ENCODE measurements at regions not wholly inside any gene's neighbourhood (a gene's known extent, or its start where the extent isn't known, plus 50 kb on each side); places are given as distances from the start of the nearest gene placed in this dataset.
"Not testable (repeated sequence)": the region's sequence is repeated elsewhere in the genome, so short reads cannot be mapped to it uniquely, and the experiment has no call there.

DNA sequence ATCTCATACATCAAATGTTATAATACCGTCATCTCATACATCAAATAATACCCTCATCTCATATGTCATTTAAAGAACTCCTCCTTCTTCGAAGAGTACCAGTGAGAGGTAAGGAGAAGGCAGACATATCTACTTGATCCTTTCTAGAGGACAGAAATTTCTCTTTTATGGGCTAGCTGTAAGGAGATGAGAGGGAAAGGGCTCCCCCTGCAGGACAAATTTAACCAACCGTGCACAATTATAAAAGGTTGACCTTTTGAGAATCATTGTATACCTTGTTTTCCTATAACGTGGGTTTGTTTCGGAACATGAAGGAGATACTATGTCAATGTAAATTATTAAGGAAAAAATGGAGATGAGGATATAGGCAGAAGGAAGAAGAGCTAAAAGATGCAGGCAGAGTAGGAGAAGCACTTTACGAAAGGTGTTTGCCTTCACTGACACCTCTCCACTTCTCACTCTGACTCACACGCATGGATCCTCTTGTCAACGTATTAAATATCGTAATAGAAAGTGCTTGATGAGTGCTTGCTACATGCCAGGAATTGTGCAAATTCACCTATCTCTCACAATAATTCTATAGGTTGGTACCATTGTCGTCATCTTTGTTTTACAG, 465.9 kb upstream of the ERCC4 start:
- DNase-seq (ENCODE audit: low read depth, low spot score): peak; percentile 0

DNA sequence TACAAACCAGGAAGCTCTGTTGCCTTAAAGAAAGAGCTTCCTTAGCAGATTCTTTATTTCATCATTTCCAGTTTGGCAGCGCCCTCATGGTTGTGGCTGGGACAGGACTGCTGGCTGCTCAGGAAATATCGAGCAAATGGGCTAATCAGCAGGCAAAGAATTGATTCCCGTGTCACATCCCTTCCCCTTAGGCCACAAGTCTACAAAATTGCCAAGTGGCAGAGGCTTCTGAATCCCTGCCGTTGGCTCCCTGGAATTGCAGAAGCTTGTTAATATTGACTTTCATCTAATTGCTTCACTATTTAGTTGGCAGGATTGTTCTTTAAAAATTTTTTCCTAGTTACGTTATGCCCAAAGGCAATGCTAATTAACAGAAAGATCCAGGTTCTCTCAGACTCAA, 456.3 kb upstream of the ERCC4 start:
- DNase-seq (ENCODE audit: low read depth, low spot score): no peak

DNA sequence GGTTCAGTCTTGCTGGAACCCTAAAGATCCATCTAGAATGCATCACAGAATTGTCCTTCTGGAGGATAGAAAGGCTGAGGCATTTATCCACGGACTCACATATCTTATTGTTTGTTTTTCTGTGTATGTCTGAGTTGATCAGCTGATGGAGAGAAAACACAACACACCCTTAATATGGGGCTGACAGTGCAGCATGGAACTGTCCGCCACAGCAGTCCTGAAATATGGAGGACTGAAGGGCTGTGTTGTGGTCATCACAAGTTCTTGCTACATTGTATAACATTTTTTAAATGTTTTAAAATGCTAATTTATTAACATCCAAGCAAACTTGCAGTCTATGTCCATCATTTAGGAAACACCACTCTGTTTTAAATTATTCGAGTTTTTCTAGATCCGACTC, 448.9 kb upstream of the ERCC4 start:
- DNase-seq (ENCODE audit: low read depth, low spot score): no peak

DNA sequence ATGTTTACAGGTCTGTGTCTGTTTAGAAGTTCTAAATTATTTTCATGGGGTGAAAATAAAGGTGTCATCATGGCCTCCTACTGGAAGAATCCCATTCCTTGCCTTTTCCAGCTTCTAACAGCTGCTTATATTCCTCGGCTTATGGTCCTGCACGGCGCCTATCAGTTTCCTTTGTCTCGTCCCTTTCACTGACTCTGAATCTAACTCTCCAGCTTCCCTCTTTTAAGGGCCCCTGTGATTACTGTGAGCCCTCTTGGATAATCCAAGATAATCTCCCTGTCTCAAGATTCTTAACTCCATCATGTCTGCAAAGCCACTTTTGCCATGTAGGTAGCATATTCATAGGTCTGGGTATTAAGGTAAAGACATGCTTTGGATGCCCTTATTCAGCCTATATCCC, 441.0 kb upstream of the ERCC4 start:
- DNase-seq (ENCODE audit: low read depth, low spot score): no peak

DNA sequence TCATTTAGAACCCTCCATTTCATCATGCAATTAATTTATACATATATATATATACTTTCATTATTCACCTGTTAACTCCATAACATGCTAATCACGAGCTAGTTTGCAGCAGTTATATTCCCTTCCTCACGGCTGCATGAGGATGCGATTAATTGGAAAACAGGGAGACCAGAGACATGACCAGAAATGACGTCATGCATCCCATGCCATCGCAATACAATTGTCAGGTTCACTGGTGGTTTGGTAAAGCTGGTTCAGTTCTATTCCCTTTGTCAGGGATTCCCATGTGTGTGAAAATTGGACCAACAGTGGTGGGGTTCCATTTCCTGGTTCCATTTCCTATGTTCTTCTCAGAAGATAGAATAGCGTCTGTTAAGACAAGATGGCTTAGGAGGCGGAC, 440.4 kb upstream of the ERCC4 start:
- DNase-seq (ENCODE audit: low read depth, low spot score): no peak

DNA sequence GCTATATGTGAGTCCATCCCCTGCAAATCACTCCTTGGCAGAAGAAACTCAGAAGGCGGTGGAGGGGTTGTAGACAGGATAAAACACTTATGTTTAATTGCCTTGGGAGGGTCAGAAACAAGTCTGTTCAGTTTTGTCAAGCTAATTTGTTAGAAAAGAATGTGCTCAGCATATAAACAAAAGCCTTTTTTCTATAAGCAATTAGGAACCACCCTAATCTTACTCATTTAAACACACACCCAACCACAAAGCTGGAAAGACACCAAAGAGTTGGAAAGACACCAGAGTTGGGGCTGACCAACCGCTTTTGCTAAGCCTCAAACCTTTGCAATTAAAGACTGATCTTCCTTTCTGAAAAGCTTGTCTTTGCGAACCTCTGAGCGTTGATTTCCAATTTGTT, 439.2 kb upstream of the ERCC4 start:
- no peak for DNase-seq (ENCODE audit: low read depth, low spot score)

DNA sequence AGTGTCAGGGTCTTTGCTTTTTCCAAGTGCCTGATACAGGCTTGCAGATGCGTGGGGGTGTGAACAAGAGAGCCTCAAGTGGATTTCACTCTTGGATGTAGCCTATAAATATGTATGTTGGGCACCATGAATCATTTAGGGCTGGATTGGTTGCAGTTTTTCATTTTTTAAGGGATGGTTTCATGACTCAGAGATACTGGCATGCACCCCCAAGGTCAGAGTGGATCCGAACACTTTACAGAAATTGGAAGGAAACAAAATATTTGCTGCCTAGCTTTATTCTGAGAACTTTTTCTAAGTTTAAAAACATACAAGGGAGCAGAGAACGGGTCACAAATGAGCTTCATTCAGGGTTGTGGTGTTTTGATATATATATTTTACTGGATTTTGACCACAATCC, 436.8 kb upstream of the ERCC4 start:
- no peak for DNase-seq (ENCODE audit: low read depth, low spot score)

DNA sequence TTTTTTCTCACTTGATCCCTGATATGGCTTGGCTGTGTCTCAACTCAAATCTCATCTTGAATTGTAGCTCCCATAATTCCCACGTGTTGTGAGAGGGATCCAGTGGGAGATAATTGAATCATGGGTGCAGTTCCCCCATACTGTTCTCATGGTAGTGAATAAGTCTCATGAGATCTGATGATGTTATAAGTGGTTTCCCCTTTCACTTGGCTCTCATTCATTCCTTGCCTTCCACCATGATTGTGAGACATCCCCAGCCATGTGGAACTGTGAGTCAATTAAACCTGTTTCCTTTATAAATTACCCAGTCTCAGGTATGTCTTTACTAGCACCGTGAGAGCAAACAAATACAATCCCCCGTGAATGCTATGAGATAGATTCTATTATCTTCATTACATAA, 430.5 kb upstream of the ERCC4 start:
- not testable (repeated sequence) for DNase-seq (ENCODE audit: low read depth, low spot score)

DNA sequence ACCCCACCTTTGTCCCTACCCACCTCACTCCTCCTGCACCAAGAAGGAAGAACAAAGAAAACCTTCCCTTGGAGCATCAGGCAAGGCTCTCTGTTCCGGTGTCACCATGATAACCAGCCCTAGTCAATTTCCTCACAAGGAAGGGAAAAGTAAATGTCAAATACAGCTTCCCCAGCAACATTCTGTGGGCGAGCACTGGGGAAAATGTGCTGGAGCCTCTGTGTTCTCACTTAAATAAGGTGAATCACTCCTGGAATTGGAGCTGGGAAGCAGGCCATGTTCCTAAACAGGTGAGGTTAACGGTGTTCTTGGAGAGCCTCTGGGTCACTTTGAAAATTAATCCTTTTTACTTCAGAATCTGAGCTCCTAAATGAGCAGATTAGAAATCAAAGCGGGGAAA, 427.9 kb upstream of the ERCC4 start:
- no peak for DNase-seq (ENCODE audit: low read depth, low spot score)

DNA sequence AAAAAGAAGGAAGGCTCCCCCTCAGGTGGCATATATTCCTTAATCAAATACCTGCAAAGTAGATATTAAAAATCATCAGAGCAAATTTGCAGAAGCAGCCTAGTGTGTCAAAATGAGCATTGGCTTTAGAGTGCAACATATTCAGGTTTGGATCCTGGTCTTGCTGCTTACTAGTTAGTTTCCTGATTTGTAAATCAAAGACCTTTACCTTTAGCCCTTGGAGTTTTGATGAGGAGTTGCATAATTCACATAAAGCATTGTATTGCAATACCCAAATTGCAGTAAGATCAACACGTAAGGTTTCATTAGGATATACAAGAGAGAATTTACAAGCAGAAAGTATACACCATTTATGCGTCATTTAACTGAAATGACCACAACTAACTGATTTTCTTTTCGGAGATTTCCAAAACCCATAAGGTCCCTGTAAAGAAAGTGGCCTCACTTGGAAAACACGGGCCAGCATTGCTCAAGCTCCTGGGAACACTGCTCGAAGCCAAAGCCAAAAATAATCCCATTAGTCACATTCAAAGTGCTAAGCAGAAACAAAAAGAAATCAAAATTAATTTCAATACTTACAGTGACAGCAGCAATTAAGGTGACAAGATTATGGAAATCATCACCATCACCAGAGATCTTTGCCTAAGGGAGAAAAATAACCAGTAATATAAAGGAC, 415.9 kb upstream of the ERCC4 start:
- DNase-seq (ENCODE audit: low read depth, low spot score): no peak

DNA sequence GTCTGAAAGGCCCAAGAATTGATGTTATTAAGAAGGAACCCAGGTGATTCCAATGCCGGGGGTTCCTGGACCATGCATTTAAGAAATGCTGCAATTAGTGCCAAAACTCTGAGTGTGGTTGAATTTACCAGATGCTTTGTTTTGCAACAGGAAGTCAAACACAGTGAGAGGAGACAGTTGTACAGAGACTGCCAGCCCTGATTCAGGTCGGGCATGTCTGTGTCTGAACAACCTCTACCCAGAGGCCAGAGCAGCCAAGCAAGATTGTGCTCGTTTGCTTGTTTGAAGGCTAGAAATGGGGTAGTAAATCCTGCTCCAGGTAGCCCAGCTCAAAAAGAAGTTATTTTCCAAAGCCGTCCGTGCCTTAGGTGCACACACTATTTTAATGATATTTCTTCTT, 412.4 kb upstream of the ERCC4 start:
- no peak for DNase-seq (ENCODE audit: low read depth, low spot score)

DNA sequence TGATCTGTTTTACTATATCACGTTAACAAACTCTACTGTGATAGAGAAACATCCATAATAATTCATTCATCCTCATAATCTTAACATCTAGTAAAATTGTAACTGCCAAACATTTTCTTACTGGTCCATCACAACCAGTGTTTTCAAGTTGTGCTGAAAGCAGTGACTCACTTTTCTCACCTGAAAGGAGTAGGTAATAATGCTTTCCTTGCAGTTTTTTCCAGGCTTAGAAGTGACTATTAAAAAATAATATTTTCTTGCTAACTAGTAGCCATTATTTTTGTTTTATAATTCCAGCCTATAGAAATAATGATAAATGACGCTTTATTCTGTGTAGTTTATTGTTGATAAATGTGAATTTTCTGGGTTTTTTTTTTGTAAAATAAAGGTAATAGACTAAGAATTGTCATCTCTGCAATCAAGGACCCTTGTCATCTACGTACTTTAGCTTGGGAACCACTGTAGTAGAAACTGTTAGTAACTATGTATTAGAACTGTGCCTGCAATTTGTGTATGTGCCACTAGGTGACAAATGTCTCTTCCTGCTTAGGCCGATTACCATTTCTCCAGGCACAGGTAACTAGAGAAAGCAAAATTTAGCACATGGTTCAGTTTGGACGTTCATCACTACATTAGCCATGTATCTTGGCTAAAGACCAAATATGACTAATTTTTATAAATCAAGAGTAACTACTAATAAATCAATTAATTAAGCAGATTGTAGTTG, 409.4 kb upstream of the ERCC4 start:
- no peak for DNase-seq (ENCODE audit: low read depth, low spot score)

DNA sequence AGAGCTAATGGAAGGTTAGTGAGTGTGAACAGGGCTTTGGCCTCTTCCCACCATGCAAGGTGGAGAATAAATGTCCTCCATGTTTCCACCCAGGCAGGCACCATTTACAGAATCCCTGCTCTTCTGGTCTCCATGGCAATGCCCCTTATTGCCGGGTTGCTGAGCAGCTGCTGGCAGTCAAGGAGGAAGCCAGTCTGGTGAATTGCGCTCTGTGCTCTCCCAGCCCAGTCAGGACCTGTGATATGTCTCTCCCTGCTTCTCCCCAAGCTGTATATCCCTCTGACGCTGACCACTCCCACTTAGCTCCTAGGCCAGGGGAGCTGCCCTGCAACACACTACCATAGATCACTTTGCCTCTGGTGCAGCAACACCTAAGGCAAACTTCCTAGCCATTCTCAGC, 402.1 kb upstream of the ERCC4 start:
- DNase-seq (ENCODE audit: low read depth, low spot score): no peak

DNA sequence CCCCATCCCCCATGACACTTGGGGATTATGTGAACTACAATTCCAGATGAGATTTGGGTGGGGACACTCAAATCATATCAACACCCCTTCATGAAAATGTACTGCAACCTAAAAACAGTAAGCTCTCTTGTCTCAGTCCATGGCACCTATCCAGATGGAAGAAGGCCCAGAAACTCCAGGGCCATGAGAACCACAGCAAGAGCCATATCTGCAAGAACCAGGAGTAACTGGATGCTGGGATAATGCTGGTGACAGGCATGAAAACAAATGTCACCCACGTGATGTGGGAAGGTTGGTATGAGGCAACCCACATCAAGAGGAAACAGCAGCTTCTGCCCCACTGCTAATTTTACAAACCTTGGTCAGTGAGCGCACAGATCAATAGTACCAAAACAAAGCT, 400.1 kb upstream of the ERCC4 start:
- no peak for DNase-seq (ENCODE audit: low read depth, low spot score)

DNA sequence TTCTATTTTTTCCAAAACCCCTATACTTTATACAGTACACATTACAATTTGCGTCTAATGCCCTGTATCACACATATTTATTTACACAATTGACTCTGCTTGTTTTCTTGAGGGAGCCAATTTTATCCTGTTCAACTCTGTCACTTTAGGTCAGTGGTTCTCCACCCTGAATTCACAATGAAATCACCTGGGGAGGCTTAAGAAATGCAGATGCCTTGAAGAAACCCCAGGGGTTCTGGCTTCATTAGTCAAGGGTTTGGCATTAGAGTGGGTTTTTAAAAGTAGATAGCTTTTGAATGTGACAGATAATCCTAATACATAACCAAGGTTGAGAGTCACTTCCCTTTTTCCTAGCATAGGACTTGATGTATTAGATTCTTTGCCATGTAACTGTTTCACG, 398.6 kb upstream of the ERCC4 start:
- DNase-seq (ENCODE audit: low read depth, low spot score): no peak

DNA sequence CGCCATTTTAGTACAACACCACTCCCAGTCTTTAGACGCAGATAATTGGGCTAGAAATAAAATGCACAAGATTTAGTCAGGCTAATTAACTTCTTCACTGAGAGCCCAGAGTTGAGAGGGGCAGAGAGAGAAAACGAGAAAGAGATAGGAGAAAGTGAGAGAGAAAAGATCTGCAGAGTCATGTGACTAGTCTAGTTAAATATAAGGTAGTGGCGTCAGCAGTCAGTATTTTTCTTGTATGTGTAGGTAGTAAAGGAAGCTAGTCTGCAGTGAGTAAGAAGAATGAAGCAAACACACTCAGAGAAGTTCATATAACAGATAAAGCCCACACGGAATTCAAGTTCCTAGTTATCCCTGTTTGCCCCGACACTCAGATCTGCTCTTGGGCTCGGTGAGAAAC, 392.6 kb upstream of the ERCC4 start:
- no peak for DNase-seq (ENCODE audit: low read depth, low spot score)

DNA sequence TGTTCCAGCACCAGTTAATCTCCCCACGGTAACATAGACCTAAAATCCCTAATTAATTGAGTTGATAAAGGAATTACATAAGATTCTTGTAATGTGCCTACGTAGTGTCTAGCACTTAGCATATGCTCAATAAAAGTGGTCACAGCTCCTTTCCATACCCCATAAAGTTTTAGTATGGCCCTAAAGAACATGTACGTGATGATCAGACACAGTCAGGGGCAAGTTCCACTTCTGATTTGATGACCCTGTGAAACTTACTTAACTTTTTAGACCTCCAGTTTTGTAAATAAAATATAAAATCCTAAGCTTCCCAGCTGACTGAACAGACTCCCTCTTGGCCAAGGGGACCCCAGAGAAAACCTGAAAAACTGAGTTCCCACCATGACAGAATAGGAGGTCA, 391.3 kb upstream of the ERCC4 start:
- no peak for DNase-seq (ENCODE audit: low read depth, low spot score)

DNA sequence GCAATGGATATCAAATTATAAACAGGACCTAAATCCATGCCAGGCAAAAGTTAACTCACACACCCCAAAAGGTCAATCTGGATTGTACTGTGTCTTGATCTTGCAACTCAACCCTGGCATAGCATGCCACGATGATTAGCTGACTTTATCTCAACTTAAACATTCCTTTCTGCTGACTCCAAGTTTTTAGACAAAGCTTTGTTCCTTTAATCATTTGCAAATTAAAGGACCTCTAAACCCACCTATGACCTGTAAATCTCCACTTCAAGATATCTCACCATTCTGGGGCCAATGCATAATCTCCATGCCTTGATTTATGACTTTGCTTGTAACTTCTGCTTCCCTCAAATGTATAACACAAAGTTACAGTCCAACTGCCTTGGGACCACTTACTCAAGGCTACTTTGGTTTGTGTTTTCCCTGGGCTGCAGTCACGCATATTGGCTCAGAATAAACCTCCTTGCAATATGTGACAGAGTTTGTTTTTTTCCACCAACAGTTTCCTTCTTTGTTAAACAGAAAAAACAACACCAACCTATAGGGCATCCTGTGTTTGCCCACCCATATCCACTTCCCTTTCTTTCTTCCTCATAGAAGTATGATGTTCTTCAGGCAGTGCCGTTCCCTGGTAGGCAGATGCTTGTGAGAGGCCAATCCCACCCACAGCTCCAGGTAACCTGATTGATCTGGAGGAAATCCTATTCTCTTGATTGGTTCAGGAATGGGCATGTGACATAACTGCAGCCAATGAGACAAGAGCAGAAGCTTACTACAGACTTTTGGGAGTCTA, 390.6 kb upstream of the ERCC4 start:
- DNase-seq (ENCODE audit: low read depth, low spot score): no peak

DNA sequence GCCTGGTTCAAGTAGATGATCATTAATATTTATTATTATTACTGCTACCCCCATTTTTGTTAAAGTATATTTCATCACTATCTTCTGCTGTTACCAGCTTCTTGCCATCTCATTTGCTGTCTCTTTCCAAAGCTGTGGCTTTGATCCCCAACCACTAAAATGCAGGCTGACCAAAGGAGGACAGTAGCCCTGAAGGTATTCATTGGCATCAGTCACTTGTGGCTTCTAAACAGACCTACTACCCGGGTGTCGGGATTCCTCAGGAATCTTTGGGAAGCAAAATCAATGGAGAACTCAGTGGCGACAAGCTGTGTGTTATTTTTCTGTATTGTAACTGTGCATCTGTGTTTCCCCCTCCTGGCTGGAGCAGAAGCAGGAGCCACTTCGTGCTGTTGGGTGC, 379.2 kb upstream of the ERCC4 start:
- DNase-seq (ENCODE audit: low read depth, low spot score): no peak

DNA sequence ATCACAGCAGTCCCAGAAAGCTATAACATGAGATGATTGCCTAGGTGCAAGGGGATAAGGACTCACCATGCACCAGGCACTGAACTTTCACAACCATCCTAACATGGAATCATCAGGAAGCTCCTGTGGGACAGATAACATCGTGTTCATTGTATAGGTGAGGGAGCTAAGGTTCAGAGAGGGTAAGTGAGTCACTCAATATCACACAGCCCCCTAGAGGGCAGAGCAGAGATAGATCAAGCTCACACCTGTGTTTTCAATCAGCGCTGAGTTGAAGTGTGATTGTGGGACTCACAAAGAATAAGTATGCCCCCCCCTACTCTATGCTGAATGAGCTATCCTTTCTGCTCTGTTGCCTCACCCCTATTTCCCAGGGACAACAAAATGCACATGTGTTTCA, 377.7 kb upstream of the ERCC4 start:
- DNase-seq (ENCODE audit: low read depth, low spot score): no peak

DNA sequence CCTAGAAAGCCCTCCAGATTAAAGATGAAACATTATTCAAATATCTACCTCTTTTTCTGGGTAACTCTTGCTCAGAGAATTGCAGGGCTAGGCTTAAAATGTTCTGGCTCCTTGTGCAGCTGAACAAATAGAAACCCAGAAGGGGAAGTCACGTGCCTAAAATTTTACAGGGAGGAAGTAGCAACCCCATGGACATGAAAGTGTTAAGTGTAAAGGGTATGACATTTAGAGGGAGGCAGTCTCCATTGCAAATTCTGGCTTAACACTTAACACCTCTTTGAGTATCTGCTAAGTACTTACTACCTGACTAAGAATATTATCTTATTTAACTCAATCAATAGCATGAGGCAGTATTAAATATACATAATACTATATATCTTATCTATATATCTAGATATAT, 376.1 kb upstream of the ERCC4 start:
- no peak for DNase-seq (ENCODE audit: low read depth, low spot score)

DNA sequence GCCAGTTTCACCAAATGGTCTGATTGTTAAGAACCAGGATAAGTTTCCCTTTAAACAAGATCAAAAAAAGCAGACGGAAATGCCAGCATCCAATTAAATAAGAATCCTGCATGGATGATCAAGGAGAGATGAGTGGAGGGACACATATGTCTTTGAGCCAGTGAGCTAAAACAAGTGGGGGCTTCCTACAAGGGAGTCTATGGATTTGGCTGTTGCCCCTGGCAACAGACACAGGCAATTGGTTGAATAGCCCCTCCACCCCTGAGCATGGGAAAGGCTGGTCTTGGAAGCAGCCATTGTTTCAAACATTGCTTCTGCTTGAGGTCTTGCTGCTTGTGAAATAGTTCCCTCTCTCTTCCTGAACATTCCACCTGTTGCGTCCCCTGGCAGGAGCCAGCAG, 374.7 kb upstream of the ERCC4 start:
- DNase-seq (ENCODE audit: low read depth, low spot score): no peak

DNA sequence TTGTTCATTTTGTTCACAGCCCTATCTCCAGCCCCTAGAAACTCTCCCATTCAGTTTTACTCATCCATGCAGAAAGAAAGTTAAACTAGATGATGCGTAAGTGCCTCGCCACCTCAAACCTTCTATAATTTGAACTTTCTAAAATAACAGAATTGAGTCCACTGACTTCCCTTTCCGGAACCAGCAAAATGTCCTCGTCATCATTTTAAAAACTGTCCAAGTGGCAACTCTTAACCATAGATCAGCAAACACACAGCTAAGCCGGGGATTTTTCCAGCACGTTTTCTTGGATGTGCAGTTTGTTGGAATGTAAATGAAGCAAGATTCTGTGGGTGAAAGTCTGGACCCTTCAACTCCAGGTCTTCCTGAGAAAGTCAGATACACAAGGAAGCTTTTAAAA, 369.7 kb upstream of the ERCC4 start:
- DNase-seq (ENCODE audit: low read depth, low spot score): no peak

Data from smooth muscle cell of the brain vasculature (primary cell).